ENCODE measurements at regions not wholly inside any gene's neighbourhood (a gene's known extent, or its start where the extent isn't known, plus 50 kb on each side); places are given as distances from the start of the nearest gene placed in this dataset.

DNA sequence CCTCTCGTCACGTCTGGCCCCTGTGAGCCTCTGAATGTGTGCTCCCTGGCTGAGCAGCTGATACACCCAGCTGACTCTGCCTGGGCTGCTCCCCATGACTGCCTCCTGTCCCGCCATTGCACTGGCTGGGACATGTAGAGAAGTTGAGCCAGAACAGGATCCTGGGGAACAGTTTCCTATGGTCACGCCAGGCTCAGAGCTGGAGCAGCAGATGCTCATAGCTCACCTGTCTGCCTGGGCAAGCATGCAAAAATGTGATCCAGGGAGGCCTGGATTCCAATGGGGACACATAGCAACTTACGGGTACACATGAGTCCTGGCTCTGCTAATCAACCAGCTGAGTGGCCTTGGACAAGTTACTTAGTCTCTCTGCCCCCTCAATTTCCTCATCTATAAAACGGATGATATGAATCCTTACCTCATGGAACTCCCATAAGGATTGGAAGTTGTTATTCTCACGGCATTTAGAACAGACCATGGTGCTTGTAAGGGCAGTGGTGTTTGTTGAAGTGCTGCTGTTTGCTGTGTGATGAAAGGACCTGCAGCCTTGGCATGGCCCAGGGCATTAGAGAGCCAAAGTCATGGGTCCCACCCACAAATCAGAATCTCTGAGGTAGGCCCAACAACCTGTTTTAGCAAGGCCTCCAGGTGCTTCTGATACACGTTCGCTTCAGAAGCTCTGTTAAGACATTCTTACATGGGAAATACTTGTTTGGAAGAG, 150.3 kb upstream of the VANGL1 start:
- no peak for DNase-seq (ENCODE audit: low spot score)

DNA sequence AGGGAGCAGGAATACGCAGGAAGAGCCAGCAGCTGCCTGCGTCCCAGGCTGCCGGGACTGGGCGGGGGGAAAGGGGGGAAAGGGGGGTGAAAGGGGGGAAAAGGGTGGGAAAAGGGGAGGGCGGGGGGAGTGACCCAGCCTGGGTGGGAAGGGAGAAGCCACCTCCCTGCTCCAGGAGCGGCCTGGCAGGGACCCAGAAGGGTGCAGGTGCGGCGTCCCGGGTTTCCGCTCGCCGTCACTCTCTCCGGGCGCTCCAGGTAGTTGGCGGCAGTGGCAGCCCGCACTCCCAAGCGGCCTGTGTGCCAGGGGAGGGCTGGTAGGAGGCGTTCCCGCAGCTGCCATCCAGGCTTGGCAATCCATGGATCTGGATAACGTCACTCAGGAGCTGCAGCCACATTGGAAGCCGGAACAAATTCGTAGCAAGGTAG, 141.0 kb upstream of the NGF start:
- DNase-seq (ENCODE audit: low spot score), result no peak

- no peak for DNase-seq (ENCODE audit: low spot score)
These were observed 139.0 kb upstream of the NGF start for GRCh38 chr1:115477071-115477470.

DNA sequence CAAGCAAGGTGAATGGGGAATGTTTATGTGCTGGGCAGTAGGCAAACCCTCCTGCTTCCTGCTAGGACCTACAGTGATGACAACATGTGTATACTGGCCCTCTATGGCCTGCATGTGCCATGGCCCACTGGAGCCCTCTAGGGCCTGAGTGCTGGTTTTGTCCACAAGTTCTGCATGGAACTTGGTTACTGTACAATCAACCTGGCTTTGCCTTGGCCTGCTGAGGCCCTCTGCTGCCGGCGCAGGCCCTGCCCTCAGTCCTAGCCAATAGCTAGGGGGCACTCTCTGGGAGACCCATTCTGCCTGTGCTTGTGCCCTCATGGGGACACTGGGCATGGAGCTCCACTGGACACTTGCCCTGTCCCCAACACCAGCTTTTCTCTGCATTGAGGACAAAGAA, 138.6 kb upstream of the NGF start:
- DNase-seq (ENCODE audit: low spot score), result no peak

DNA sequence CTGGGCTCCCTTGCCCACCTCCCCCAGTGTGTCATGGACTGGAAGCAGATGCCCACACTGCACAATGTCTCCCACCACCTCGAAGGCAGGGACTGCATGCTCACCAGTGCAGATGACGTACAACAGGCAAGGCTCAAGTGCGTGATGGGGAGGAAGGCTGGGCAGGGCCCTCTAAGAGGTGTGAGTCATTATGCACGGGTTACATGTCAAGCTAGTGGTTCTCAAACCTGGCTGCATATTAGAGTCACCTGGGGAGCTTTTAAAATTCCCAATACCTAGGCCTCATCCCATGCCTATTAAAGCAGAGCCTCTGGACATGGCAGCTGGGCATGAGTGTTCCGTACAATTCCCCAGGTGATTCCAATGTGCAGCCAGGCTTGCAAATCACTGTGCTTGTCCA, 137.9 kb upstream of the NGF start:
- no peak for DNase-seq (ENCODE audit: low spot score)

GRCh38 chr1:115475252-115475651, 137.2 kb upstream of the NGF start:
- DNase-seq (ENCODE audit: low spot score), result no peak

DNA sequence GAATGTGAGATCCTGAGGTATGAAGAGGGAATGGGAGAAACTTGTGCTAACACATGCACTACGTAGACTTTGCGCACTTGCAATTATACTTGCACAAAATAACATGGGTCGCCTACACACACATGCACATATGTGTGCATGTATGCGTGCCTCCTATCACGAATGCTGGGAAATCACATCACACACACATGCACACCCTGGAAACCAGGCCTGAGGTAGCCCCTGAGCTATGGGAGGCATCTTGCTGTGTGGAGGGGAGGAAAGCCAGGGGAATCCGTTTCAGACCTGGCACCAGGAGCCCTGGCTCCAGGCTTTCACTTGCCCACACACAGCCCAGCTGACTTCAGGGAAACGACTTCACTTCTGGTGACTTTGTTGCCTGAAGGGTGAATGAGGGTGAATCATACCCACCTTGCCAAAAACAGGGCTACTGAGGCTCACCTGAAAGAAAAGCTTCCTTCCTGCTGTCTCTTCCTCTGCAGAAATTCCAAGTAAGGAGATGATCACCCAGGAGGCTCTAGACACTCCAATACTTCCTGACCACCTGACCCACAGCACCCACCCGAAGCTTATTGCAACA, 136.0 kb upstream of the NGF start:
- DNase-seq (ENCODE audit: low spot score), result no peak

DNA sequence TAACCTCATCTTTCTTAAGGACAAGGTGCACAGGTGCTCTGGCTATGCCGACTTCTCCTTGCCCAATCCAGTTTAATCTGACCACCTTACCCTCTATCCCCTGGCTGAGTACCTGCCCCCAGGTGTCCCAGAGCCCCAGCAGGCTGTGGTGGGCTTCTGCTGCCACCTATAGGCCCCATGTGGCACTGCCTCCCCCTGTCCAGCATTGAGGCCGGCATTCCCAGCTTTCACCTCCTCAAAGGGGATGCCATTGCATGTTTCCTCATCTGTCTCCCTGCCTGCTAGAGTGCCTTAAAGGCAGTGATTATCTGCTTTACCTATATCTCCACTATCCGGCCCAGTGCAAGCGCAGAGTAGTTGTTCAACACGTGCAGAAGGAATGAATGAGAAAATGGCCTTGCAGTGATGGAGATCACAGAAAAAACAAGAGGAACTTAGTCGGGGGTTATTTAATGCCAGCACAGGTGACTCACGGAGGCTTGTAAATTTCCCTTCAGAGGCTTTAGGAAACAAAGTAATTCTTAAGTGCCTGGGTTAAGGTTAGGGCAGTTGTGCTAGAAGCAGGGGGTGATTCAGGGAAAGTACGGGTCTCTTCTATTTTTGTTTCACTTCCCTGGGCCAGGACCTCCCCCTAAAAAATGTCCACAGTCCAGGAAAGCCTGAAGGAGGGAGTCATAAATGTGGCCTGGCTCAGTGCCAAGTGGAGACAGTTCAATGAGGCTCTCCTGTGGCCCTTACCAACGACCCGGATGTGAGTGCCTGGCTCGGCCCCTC, 131.8 kb upstream of the NGF start:
- peak; percentile 13 for DNase-seq (ENCODE audit: low spot score)

- no peak for DNase-seq (ENCODE audit: low spot score)
These were observed 129.7 kb upstream of the NGF start for GRCh38 chr1:115467790-115468189.

GRCh38 chr1:115467196-115467595, 129.1 kb upstream of the NGF start:
- DNase-seq (ENCODE audit: low spot score), result no peak

DNA sequence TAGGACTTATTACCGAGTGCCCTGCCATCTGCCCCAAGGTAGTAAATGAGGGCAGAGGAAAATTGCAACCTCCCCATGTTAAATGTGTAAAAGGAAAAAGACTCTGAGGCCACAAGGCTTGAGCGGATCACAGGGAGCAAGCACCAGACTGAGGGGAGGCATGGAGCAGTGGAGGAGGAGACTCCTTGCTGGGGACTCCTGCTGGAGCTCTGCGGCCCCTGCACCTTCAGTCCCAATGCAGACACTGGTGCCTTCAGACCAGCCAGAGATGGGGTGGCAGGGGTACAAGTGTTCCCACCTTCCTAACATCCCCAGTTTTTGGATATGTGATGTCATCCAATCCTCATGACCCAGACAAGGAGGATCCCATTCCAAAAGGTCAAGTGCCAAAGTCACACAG, 128.4 kb upstream of the NGF start:
- no peak for DNase-seq (ENCODE audit: low spot score)

- no peak for DNase-seq (ENCODE audit: low spot score)
These were observed 127.8 kb upstream of the NGF start for GRCh38 chr1:115465802-115466363.

DNA sequence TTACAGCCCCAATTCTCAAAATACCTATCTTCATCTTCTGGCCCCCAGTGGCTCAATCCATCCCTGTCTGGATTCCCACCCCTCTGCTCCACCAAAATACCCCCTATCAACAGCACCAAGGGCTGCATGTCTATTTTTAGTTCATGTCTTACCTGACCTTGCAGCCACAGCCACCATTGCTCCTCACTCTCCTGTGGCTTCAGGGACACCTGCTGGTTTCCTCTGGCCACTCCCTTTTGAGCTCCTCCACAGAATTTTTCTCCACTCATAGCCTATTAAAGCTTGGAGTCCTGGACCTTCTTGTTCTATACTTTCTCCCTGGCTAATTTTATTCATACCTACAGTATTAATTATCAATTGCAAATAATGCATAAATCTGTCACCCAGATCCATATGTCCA, 125.3 kb upstream of the NGF start:
- no peak for DNase-seq (ENCODE audit: low spot score)

GRCh38 chr1:115462566-115463076, 124.6 kb upstream of the NGF start:
- DNase-seq (ENCODE audit: low spot score), result no peak

DNA sequence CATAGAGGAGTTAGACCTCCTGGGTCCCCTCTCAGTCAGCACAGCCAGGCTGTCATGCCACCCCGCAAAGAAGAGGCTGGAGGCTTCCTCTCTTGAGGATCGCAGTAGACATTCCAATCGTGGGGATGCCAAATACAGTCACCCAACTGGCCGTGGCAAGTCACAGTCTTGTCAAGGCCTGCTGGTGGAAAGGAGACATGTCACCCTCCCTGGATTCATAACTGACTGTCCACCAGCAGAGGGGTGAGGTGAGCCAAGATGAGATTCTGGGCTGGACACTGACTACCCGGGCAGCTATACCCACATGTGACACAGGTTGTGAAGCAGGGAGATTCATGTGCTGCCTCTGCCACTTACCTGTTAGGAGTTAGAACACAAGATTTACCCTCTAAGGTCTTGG, 123.5 kb upstream of the NGF start:
- no peak for DNase-seq (ENCODE audit: low spot score)

- no peak for DNase-seq (ENCODE audit: low spot score)
These were observed 121.1 kb upstream of the NGF start for GRCh38 chr1:115459161-115459560.

DNA sequence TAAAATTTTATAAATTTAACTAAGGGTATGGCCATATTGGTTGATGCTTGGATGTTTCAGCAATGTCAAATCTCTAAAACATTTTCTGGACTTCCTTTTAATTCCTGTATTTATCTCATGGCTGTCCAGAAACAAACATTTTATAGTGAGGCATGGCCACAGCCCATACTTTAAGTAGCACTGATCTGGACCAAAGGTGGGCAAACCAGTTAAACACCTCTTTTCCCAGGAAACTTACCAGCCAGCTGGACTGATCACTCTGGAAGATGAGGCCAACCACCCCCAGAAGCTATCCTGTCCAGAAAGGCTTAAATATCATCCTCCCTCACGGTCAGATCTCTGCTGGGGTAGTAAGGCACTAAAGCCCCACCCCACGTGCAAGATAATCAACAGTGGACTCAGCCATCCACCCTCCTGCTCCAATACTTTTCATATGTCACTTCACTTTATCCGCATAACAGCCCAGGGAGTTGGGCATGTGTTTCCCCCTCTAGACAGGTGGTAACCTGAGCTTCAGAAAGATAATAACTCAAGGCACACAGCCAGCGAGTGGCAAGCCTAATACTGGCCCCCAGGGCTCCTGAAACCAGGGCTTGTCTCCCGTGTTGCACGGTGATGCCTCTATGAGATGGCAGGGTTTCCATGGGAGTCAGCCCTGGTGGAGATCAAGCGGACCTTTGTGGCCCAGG, 120.5 kb upstream of the NGF start:
- DNase-seq (ENCODE audit: low spot score), result no peak

- DNase-seq (ENCODE audit: low spot score), result no peak
These were observed 119.2 kb upstream of the NGF start for GRCh38 chr1:115457289-115457688.

GRCh38 chr1:115456441-115456961, 118.5 kb upstream of the NGF start:
- no peak for DNase-seq (ENCODE audit: low spot score)

- DNase-seq (ENCODE audit: low spot score), result no peak
These were observed 116.9 kb upstream of the NGF start for GRCh38 chr1:115454837-115455511.

DNA sequence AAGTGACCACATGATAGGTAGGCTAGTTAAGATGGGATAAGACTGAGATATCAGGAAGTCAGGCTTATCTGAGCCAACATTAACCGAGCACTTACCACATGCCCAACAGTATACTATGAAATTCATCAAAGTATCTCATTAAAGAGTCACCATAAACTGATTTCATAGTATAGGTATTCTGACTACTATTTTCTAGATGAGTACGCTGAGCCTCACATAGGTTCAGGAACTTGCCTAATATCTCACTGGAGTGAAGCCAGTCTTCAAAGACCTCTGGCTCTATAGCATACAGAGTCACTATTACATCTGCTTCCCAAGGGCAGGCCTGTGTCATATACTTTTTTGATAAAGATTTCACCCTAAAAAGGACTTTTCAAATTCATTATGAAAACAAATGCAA, 115.6 kb upstream of the NGF start:
- no peak for DNase-seq (ENCODE audit: low spot score)

All from RKO (cell line).